ENCODE measurements at regions not wholly inside any gene's neighbourhood (a gene's known extent, or its start where the extent isn't known, plus 50 kb on each side); places are given as distances from the start of the nearest gene placed in this dataset.

DNA sequence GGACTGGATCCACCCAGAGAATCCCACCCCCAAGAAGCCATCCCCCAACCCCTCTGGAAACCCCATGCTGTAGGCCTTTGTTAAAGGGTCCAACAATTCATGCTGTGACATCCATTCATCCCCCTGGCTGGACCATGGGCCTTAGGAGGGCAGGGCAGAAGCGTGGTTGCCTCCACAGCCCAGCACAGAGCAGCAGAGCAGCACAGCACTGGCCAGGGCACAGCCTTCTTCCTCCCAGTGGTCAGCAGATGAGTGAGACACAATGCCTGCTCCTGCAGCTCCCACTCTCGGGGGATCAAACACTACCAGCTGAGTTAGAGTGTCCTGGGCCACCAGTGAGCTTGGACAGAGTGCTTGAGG lies 84.5 kb upstream of the LINC01488 start:
- TF ChIP-seq FOXJ3 (CRISPR knock-in tag; IDR thresholded peaks at IDR 0.05) (no peak), FOSL2 (IDR thresholded peaks at IDR 0.05; ENCODE audit: borderline replicate concordance, low read depth) (no peak), POLR2AphosphoS5 (IDR thresholded peaks at IDR 0.05; ENCODE audit: low read depth, low read length) (no peak), RXRA (IDR thresholded peaks at IDR 0.05; ENCODE audit: borderline replicate concordance, low read depth) (no peak), GABPA (IDR thresholded peaks at IDR 0.05; ENCODE audit: low read depth) (no peak), FOXM1 (IDR thresholded peaks at IDR 0.05; ENCODE audit: low read depth) (no peak), TEAD4 (IDR thresholded peaks at IDR 0.05; ENCODE audit: borderline replicate concordance, insufficient read depth) (no peak), GATA2 (CRISPR knock-in tag; IDR thresholded peaks at IDR 0.05) (no peak), MEF2A (IDR thresholded peaks at IDR 0.05; ENCODE audit: borderline replicate concordance, low read depth) (no peak), NRF1 (IDR thresholded peaks at IDR 0.05; ENCODE audit: low read depth, low read length) (no peak), EP300 (IDR thresholded peaks at IDR 0.05; ENCODE audit: borderline replicate concordance in 1 of 2, low read depth in 1 of 2, low read length in 1 of 2) (no peak), RFX5 (IDR thresholded peaks at IDR 0.05; ENCODE audit: low read length) (no peak)
- TF ChIP-seq, protein P1, sequence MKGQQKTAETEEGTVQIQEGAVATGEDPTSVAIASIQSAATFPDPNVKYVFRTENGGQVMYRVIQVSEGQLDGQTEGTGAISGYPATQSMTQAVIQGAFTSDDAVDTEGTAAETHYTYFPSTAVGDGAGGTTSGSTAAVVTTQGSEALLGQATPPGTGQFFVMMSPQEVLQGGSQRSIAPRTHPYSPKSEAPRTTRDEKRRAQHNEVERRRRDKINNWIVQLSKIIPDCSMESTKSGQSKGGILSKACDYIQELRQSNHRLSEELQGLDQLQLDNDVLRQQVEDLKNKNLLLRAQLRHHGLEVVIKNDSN (IDR thresholded peaks at IDR 0.05; ENCODE audit: borderline replicate concordance, low read depth) = no peak
- TF ChIP-seq, protein P2, sequence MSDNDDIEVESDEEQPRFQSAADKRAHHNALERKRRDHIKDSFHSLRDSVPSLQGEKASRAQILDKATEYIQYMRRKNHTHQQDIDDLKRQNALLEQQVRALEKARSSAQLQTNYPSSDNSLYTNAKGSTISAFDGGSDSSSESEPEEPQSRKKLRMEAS (IDR thresholded peaks at IDR 0.05; ENCODE audit: low read depth) = no peak
- TF ChIP-seq, protein P3, sequence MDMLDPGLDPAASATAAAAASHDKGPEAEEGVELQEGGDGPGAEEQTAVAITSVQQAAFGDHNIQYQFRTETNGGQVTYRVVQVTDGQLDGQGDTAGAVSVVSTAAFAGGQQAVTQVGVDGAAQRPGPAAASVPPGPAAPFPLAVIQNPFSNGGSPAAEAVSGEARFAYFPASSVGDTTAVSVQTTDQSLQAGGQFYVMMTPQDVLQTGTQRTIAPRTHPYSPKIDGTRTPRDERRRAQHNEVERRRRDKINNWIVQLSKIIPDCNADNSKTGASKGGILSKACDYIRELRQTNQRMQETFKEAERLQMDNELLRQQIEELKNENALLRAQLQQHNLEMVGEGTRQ (IDR thresholded peaks at IDR 0.05; ENCODE audit: borderline replicate concordance, low read depth, low read length) = no peak
- TF ChIP-seq, protein P4, sequence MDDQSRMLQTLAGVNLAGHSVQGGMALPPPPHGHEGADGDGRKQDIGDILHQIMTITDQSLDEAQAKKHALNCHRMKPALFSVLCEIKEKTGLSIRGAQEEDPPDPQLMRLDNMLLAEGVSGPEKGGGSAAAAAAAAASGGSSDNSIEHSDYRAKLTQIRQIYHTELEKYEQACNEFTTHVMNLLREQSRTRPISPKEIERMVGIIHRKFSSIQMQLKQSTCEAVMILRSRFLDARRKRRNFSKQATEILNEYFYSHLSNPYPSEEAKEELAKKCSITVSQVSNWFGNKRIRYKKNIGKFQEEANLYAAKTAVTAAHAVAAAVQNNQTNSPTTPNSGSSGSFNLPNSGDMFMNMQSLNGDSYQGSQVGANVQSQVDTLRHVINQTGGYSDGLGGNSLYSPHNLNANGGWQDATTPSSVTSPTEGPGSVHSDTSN (IDR thresholded peaks at IDR 0.05) = no peak
- H2AFZ ChIP-seq (ENCODE audit: low read depth) = no peak overlapping the region
- H3K4me1 ChIP-seq (ENCODE audit: control insufficient read depth in 1 of 2, insufficient read depth in 2 of 2, low read depth in 1 of 2, low read length in 1 of 2) = peaks cover 0 to 9% of the 10 kb centered on the region in 2 experiments; a peak in 2 of 4 replicates

DNA sequence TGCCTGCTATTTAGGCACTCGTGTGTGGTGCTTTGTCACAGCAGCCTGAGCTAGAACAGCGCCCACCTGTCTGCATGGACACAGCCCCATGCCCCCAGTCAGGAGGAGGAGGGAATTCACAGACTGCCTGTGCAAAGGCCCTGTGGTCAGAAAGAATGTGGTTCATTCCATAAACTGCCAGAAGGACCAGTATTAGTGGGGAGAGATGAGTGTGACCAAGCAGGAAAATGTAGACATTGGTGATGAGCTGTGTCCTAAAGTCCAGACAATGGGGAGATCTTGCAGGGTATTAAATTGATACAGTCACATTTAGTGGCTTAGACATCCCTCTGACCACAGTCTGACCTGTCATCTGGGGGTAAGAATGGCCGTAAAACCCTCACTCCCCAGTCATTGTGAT lies 83.7 kb upstream of the LINC01488 start:
- H4K20me1 ChIP-seq (ENCODE audit: insufficient read depth) = no peaks in the 10 kb centered on the region
- H3K4me2 ChIP-seq = no peak overlapping the region
- H3K4me1 ChIP-seq (ENCODE audit: control insufficient read depth in 1 of 2, insufficient read depth in 2 of 2, low read depth in 1 of 2, low read length in 1 of 2) = peaks cover 0 to 9% of the 10 kb centered on the region in 2 experiments; a peak in 2 of 4 replicates
- H3K27me3 ChIP-seq (ENCODE audit: insufficient read depth) = no peaks in the 10 kb centered on the region
- H3K9me3 ChIP-seq = no peaks in the 10 kb centered on the region
- CTCF ChIA-PET = interaction anchor here (1.1 kb wide), 1 partner anchor 246 kb away, joined by 3 read pairs; no protein-coding TSS in a partner anchor
- DNase-seq = no peak
- H3K9ac ChIP-seq = no peak overlapping the region
- no peaks in the 10 kb centered on the region for H3K36me3 ChIP-seq (replicated peaks in 1 of 2; ENCODE audit: control insufficient read depth in 1 of 2, insufficient read depth in 2 of 2, low read length in 1 of 2)
- no peak overlapping the region for H2AFZ ChIP-seq (ENCODE audit: low read depth)
- no peaks in the 10 kb centered on the region for H3K9me2 ChIP-seq
- no peaks in the 10 kb centered on the region for H3K79me2 ChIP-seq (ENCODE audit: insufficient read depth)
- H3F3A ChIP-seq (replicated peaks; ENCODE audit: insufficient read depth) = no peaks in the 10 kb centered on the region
- H3K27ac ChIP-seq (ENCODE audit: low read depth in 2 of 2, low read length in 1 of 2) = no peak overlapping the region
- POLR2A ChIA-PET = no interaction called here
- 83% methylated on average over 3 of the region's 3 CpGs for WGBS (ENCODE audit: low lambda C conversion rate)
- H3K4me3 ChIP-seq (ENCODE audit: low read depth in 2 of 2, low read length in 1 of 2) = no peak overlapping the region
- no peak for TF ChIP-seq EP300 (IDR thresholded peaks at IDR 0.05; ENCODE audit: borderline replicate concordance in 1 of 2, low read depth in 1 of 2, low read length in 1 of 2)
- TF ChIP-seq TCF12 (IDR thresholded peaks at IDR 0.05) = no peak
- TF ChIP-seq CHD2 (IDR thresholded peaks at IDR 0.05; ENCODE audit: low read length, partially characterized antibody) = no peak
- TF ChIP-seq, protein P4 (IDR thresholded peaks at IDR 0.05) = no peak
- no peak for TF ChIP-seq POLR2AphosphoS5 (IDR thresholded peaks at IDR 0.05; ENCODE audit: low read depth, low read length)
- TF ChIP-seq, protein P2 (IDR thresholded peaks at IDR 0.05; ENCODE audit: low read depth) = no peak
- no peak for TF ChIP-seq FOXM1 (IDR thresholded peaks at IDR 0.05; ENCODE audit: low read depth)
- no peak for TF ChIP-seq FOSL2 (IDR thresholded peaks at IDR 0.05; ENCODE audit: borderline replicate concordance, low read depth)
- no peak for TF ChIP-seq YY1 (IDR thresholded peaks at IDR 0.05; ENCODE audit: low read depth)
- TF ChIP-seq, protein P5, sequence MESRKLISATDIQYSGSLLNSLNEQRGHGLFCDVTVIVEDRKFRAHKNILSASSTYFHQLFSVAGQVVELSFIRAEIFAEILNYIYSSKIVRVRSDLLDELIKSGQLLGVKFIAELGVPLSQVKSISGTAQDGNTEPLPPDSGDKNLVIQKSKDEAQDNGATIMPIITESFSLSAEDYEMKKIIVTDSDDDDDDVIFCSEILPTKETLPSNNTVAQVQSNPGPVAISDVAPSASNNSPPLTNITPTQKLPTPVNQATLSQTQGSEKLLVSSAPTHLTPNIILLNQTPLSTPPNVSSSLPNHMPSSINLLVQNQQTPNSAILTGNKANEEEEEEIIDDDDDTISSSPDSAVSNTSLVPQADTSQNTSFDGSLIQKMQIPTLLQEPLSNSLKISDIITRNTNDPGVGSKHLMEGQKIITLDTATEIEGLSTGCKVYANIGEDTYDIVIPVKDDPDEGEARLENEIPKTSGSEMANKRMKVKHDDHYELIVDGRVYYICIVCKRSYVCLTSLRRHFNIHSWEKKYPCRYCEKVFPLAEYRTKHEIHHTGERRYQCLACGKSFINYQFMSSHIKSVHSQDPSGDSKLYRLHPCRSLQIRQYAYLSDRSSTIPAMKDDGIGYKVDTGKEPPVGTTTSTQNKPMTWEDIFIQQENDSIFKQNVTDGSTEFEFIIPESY (IDR thresholded peaks at IDR 0.05; ENCODE audit: borderline replicate concordance, low read depth) = no peak
- TF ChIP-seq RFX5 (IDR thresholded peaks at IDR 0.05; ENCODE audit: low read length) = no peak
- TF ChIP-seq TEAD4 (IDR thresholded peaks at IDR 0.05; ENCODE audit: borderline replicate concordance, insufficient read depth) = no peak
- TF ChIP-seq SIN3A (IDR thresholded peaks at IDR 0.05; ENCODE audit: borderline replicate concordance, low read depth, low read length) = no peak
- no peak for TF ChIP-seq GATA2 (CRISPR knock-in tag; IDR thresholded peaks at IDR 0.05)

More for the DNA sequence above, 84.5 kb upstream of the LINC01488 start:
- ChIA-PET POLR2A (no interaction called here), CTCF (interaction anchor here (1.1 kb wide), 1 partner anchor 247 kb away, joined by 3 read pairs; no protein-coding TSS in a partner anchor)
- H3K27me3 ChIP-seq (ENCODE audit: insufficient read depth) = no peaks in the 10 kb centered on the region
- H3K36me3 ChIP-seq (replicated peaks in 1 of 2; ENCODE audit: control insufficient read depth in 1 of 2, insufficient read depth in 2 of 2, low read length in 1 of 2) = no peaks in the 10 kb centered on the region
- no peak for DNase-seq
- H3K9me3 ChIP-seq = no peaks in the 10 kb centered on the region
- H3K4me2 ChIP-seq = no peak overlapping the region
- H3K79me2 ChIP-seq (ENCODE audit: insufficient read depth) = no peaks in the 10 kb centered on the region
- no peak overlapping the region for H3K9ac ChIP-seq
- H3K9me2 ChIP-seq = no peaks in the 10 kb centered on the region
- H4K20me1 ChIP-seq (ENCODE audit: insufficient read depth) = no peaks in the 10 kb centered on the region
- no peaks in the 10 kb centered on the region for H3F3A ChIP-seq (replicated peaks; ENCODE audit: insufficient read depth)
- 83% methylated on average over 1 of the region's 2 CpGs for WGBS (ENCODE audit: low lambda C conversion rate)
- H3K27ac ChIP-seq (ENCODE audit: low read depth in 2 of 2, low read length in 1 of 2) = no peak overlapping the region
- no peak overlapping the region; a peak in 1 of 4 replicates for H3K4me3 ChIP-seq (ENCODE audit: low read depth in 2 of 2, low read length in 1 of 2)
